ENCODE measurements at regions not wholly inside any gene's neighbourhood (a gene's known extent, or its start where the extent isn't known, plus 50 kb on each side); places are given as distances from the start of the nearest gene placed in this dataset.

DNA sequence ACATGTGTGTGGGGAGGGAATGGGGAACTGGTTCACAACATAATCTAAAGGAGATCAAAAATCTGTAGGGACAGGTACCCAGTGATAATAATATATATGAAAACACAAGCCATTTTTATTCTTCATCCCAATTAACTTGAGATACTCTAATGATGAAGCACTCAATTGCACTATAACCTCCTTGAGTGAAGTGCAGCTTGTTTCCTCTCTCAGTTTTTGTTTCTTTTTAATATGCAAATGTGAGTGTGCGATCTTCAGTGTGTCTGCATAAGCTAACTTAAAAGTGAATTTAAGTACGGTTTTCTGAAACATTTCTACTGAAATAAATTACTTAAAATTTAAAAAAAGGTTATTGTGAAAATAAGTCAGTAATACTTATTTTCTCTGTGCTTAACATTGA lies 623.5 kb downstream of the CDH11 start:
- TF ChIP-seq EP300 (IDR thresholded peaks at IDR 0.05) = no peak
- TF ChIP-seq, protein P1, sequence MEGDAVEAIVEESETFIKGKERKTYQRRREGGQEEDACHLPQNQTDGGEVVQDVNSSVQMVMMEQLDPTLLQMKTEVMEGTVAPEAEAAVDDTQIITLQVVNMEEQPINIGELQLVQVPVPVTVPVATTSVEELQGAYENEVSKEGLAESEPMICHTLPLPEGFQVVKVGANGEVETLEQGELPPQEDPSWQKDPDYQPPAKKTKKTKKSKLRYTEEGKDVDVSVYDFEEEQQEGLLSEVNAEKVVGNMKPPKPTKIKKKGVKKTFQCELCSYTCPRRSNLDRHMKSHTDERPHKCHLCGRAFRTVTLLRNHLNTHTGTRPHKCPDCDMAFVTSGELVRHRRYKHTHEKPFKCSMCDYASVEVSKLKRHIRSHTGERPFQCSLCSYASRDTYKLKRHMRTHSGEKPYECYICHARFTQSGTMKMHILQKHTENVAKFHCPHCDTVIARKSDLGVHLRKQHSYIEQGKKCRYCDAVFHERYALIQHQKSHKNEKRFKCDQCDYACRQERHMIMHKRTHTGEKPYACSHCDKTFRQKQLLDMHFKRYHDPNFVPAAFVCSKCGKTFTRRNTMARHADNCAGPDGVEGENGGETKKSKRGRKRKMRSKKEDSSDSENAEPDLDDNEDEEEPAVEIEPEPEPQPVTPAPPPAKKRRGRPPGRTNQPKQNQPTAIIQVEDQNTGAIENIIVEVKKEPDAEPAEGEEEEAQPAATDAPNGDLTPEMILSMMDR (IDR thresholded peaks at IDR 0.05) = no peak

All from stomach (tissue), 4 donors.